GM12891 (cell line): ENCODE measurements at regions not wholly inside any gene's neighbourhood (a gene's known extent, or its start where the extent isn't known, plus 50 kb on each side); places are given as distances from the start of the nearest gene placed in this dataset.

Source experiments
- PAX5 ChIP-seq: IDR thresholded peaks from 2 replicates; pipeline ENCODE4 v1.6.1; 2011; ENCODE audit warnings: low read length, moderate library complexity, mild to moderate bottlenecking; ENCODE audit not compliant: insufficient read depth, severe bottlenecking
- POLR2A ChIP-seq: IDR thresholded peaks from 2 replicates; pipeline ENCODE4 v1.6.1; 2011; ENCODE audit warnings: low read depth, low read length, control low read depth
- POLR2AphosphoS5 ChIP-seq: IDR thresholded peaks from 2 replicates; pipeline ENCODE4 v1.6.1; 2011; ENCODE audit warnings: low read depth, low read length, control low read depth
- POU2F2 ChIP-seq: IDR thresholded peaks from 2 replicates; pipeline ENCODE4 v1.6.1; 2011; ENCODE audit warnings: low read depth, mild to moderate bottlenecking, control low read depth, low read length, moderate library complexity
- SPI1 ChIP-seq: IDR thresholded peaks from 2 replicates; pipeline ENCODE4 v1.6.1; 2011; ENCODE audit warnings: low read depth, low read length, control low read depth
- TAF1 ChIP-seq: IDR thresholded peaks from 2 replicates; pipeline ENCODE4 v1.6.1; 2011; ENCODE audit warnings: low read depth, low read length, control low read depth

DNA sequence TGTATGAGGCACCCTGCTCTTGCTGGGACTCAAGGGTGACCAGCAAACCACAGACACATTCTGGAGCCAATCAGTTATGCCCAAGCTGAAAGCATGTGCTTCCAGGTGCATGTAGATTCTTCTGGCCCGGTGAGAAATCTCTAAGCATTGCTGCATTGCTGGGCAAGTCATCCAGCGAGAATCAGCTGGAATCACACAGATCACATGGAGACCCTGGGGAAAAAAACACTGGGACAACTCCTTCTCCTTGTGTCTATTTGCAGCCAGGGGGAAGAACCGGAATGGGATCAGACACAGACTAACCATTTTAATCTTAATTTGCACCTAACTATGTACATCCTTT, 119.7 kb upstream of the KLF7 start:
- TF ChIP-seq POLR2A (no peak), POLR2AphosphoS5 (no peak), PAX5 (no peak), TAF1 (no peak), POU2F2 (peak; percentile 35; the same call in 1 of the 2 replicates), SPI1 (no peak)
